AG04450 (cell line): ENCODE measurements at regions not wholly inside any gene's neighbourhood (a gene's known extent, or its start where the extent isn't known, plus 50 kb on each side); places are given as distances from the start of the nearest gene placed in this dataset.

Experiments
- CTCF ChIA-PET: fragments of 300-600, 350-600 bp; formaldehyde crosslinking; extraction: SDS; loops from one replicate; lab custom pipeline; 2022; ENCODE audit warnings: antibody characterized with exemption, inconsistent platforms; lab: Charles Lee
- POLR2A ChIA-PET: fragments of 350-600 bp; formaldehyde crosslinking; extraction: SDS; loops from one replicate; lab custom pipeline; 2021; ENCODE audit warnings: antibody characterized with exemption, inconsistent platforms; lab: Yijun Ruan, JAX
- DNase-seq: peaks from one replicate; pipeline ENCODE4 v3.0.0-alpha.2; 2011; ENCODE audit warnings: low read depth, low spot score
- H3K27ac ChIP-seq: one replicate; pipeline ENCODE4 v1.5.1; 2012; ENCODE audit warnings: low read depth, low read length, control low read depth
- H3K27me3 ChIP-seq: one replicate; pipeline ENCODE4 v1.6.0; 2012; ENCODE audit warnings: low read length; ENCODE audit not compliant: control insufficient read depth, insufficient read depth
- H3K4me3 ChIP-seq: 2 replicates; pipeline ENCODE4 v1.5.1; 2011; ENCODE audit warnings: mild to moderate bottlenecking, low read depth, low read length, control low read depth
- H3K9me3 ChIP-seq: 2 replicates; pipeline ENCODE4 v1.5.1; 2012; ENCODE audit warnings: low read length; ENCODE audit not compliant: control insufficient read depth, insufficient read depth
- TF ChIP-seq, protein P1 (sequence below): IDR thresholded peaks from 2 replicates; pipeline ENCODE4 v1.5.1; 2011; ENCODE audit warnings: low read depth, low read length, control low read depth, inconsistent platforms

- ChIA-PET POLR2A (no interaction called here), CTCF (no interaction called here)
- Histone ChIP-seq H3K9me3 (peaks cover 75% of the 10 kb centered on the region), H3K27ac (no peak overlapping the region), H3K27me3 (no peaks in the 10 kb centered on the region), H3K4me3 (no peak overlapping the region)
- TF ChIP-seq, protein P1, sequence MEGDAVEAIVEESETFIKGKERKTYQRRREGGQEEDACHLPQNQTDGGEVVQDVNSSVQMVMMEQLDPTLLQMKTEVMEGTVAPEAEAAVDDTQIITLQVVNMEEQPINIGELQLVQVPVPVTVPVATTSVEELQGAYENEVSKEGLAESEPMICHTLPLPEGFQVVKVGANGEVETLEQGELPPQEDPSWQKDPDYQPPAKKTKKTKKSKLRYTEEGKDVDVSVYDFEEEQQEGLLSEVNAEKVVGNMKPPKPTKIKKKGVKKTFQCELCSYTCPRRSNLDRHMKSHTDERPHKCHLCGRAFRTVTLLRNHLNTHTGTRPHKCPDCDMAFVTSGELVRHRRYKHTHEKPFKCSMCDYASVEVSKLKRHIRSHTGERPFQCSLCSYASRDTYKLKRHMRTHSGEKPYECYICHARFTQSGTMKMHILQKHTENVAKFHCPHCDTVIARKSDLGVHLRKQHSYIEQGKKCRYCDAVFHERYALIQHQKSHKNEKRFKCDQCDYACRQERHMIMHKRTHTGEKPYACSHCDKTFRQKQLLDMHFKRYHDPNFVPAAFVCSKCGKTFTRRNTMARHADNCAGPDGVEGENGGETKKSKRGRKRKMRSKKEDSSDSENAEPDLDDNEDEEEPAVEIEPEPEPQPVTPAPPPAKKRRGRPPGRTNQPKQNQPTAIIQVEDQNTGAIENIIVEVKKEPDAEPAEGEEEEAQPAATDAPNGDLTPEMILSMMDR = no peak
- DNase-seq = no peak
Measured at GRCh38 chr22:47596176-47596690, 833.8 kb downstream of the TBC1D22A start.

DNA sequence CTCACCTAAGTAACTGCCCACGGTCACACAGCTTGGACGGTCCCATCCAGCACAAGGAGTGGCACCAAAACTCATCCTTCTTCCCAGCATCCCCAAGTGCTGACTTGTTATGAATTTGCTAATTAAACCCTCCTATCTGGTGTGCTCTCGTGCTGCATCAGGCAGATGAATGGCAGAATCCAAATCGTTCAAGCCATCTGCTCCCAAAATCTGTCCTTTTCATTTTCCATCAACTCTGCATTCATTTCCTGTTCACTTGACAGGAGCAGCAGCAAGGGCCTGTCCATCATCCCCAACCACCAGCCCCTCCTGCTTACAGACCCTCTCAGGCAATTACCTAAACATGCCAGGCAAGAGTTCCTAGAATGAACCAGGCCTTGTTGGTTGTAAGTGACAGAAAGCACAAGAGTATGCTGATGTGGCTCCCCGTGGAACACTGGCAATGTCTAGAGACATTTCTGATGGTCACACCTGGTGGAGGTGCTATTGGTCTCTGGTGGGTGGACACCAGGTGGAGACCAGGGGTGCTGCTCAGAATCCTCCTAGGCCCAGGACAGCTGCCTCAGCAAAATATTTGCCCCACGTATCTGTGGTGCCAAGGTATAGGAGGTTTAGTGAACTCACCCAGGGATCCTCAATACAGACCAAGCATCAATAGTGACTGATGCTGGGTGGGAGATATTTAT is 832.5 kb downstream of the TBC1D22A start:
- H3K4me3 ChIP-seq = no peak overlapping the region
- no peak overlapping the region for H3K27ac ChIP-seq
- CTCF ChIA-PET = no interaction called here
- H3K9me3 ChIP-seq = peaks cover 73% of the 10 kb centered on the region
- no peaks in the 10 kb centered on the region for H3K27me3 ChIP-seq
- POLR2A ChIA-PET = no interaction called here
- no peak for DNase-seq
- TF ChIP-seq, protein P1 = no peak

DNA sequence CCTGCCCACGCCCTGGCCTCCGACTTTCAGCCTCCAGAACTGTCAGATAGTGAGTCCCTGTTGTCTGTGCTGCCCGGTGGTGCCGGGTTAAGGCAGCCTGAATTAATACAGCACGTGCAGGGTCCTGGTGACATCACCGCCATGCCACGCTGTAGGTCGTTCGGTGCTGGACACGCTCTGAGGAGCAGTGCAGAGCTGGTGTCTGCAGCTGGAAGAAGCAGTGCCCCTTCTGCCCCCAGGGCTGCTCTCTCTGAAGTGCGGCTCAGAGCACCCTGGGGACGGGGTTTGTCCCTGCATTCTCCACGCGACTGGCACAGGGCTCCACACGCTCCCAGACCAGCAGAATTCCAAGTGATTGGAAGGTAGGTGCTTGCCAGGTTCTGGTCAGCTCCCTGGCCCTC is 831.5 kb downstream of the TBC1D22A start:
- Histone ChIP-seq H3K9me3 (peaks cover 73% of the 10 kb centered on the region), H3K4me3 (no peak overlapping the region), H3K27ac (no peak overlapping the region), H3K27me3 (no peaks in the 10 kb centered on the region)
- DNase-seq = no peak
- TF ChIP-seq, protein P1 = no peak
- ChIA-PET CTCF (no interaction called here), POLR2A (no interaction called here)

- Histone ChIP-seq H3K9me3 (peaks cover 72% of the 10 kb centered on the region), H3K4me3 (no peak overlapping the region), H3K27me3 (no peaks in the 10 kb centered on the region), H3K27ac (no peak overlapping the region)
- TF ChIP-seq, protein P1 = no peak
- DNase-seq = no peak
- CTCF ChIA-PET = no interaction called here
- POLR2A ChIA-PET = no interaction called here
Measured at GRCh38 chr22:47593291-47593690, 830.8 kb downstream of the TBC1D22A start.

- DNase-seq = no peak
- peaks cover 75% of the 10 kb centered on the region for H3K9me3 ChIP-seq
- TF ChIP-seq, protein P1 = no peak
- ChIA-PET POLR2A (no interaction called here), CTCF (no interaction called here)
- H3K27ac ChIP-seq = no peak overlapping the region
- no peaks in the 10 kb centered on the region for H3K27me3 ChIP-seq
- H3K4me3 ChIP-seq = no peak overlapping the region
Measured at GRCh38 chr22:47592791-47593190, 830.3 kb downstream of the TBC1D22A start.
